GM12878 (cell line): ENCODE measurements at regions not wholly inside any gene's neighbourhood (a gene's known extent, or its start where the extent isn't known, plus 50 kb on each side); places are given as distances from the start of the nearest gene placed in this dataset.

ENCODE experiments used
- BMI1 ChIP-seq: fragments of 450-650 bp; IDR thresholded peaks from 2 replicates; pipeline ENCODE4 v1.6.1; 2016; ENCODE audit warnings: mild to moderate bottlenecking, moderate library complexity, borderline replicate concordance
- CBFB ChIP-seq: IDR thresholded peaks from 2 replicates; pipeline ENCODE4 v1.6.1; 2016; ENCODE audit warnings: antibody characterized with exemption, low read depth
- ETV6 ChIP-seq, 2 experiments: fragments of 450-650 bp in 1 of 2; IDR thresholded peaks in 1 of 2; conservative IDR thresholded peaks in 1 of 2; 2 replicates each; pipeline ENCODE4 v1.6.1; 2014; ENCODE audit warnings: antibody characterized with exemption in 1 of 2, borderline replicate concordance in 1 of 2, low read depth in 1 of 2, mild to moderate bottlenecking in 1 of 2, moderate library complexity in 1 of 2
- NFIC ChIP-seq: IDR thresholded peaks from 2 replicates; pipeline ENCODE4 v1.6.1; 2012; ENCODE audit warnings: low read depth, mild to moderate bottlenecking, inconsistent platforms, low read length, moderate library complexity
- USF2 ChIP-seq: IDR thresholded peaks from 2 replicates; pipeline ENCODE4 v1.6.1; 2011; ENCODE audit warnings: low read depth, low read length, improper control_type of control experiment, borderline replicate concordance
- TF ChIP-seq, protein P1 (sequence below): fragments of 450-650 bp; IDR thresholded peaks from 2 replicates; pipeline ENCODE4 v1.6.1; 2017; ENCODE audit warnings: mild to moderate bottlenecking, moderate library complexity
- TF ChIP-seq, protein P2 (sequence below): fragments of 450-650 bp; IDR thresholded peaks from 2 replicates; pipeline ENCODE4 v1.6.1; 2017; ENCODE audit warnings: borderline replicate concordance
- TF ChIP-seq, protein P3 (sequence below): fragments of 450-650 bp; IDR thresholded peaks from 2 replicates; pipeline ENCODE4 v1.6.1; 2017; ENCODE audit warnings: mild to moderate bottlenecking

DNA sequence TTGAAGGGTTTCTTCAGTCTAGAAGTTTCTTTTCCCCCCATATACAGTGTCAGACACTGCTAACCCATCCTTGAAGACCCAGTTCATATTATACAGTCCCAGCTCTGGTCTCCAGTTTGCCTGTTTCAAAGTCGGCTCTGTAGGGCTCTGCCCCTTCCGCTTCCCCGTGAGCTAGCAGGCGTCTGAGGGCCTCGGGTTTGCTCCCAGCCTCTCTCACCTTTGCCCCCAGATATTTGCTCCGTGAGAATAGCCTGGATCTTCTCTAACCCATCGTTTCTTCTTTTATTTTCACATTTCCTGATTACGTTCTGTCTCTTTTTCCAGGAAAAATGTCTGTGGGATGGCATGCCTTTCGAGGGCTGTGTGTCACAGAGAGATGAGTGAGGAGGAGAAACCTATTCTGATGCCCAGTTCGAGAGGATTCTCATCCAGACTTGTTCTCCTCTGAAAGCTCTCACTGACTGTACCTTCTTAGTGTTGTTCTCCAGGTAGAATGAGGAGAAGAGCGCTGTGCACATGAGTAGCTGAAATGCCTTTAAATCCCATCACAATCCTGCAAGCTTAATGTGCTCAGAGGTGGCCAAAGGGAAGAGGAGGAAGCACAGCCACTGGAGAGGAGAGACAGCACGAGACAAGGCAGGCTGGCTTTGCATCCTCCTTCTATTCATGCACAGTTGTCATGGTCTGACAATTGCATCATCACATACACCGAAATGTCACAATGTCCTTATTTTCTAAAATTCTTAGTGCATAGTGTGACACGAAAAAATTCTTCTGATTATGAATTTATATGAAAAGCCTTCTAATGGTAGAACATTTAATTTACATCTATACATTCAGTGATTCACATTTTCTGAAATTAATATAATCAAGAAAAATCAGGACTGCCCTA is 171.1 kb downstream of the FOXA2 start (continued):
- TF ChIP-seq ETV6 (conservative IDR thresholded peaks at IDR 0.05 in 1 of 2, IDR thresholded peaks at IDR 0.05 in 1 of 2; ENCODE audit: borderline replicate concordance in 1 of 2, low read depth in 1 of 2) (no peak), CBFB (no peak), NFIC (no peak), USF2 (no peak), BMI1 (no peak)
- TF ChIP-seq, protein P1, sequence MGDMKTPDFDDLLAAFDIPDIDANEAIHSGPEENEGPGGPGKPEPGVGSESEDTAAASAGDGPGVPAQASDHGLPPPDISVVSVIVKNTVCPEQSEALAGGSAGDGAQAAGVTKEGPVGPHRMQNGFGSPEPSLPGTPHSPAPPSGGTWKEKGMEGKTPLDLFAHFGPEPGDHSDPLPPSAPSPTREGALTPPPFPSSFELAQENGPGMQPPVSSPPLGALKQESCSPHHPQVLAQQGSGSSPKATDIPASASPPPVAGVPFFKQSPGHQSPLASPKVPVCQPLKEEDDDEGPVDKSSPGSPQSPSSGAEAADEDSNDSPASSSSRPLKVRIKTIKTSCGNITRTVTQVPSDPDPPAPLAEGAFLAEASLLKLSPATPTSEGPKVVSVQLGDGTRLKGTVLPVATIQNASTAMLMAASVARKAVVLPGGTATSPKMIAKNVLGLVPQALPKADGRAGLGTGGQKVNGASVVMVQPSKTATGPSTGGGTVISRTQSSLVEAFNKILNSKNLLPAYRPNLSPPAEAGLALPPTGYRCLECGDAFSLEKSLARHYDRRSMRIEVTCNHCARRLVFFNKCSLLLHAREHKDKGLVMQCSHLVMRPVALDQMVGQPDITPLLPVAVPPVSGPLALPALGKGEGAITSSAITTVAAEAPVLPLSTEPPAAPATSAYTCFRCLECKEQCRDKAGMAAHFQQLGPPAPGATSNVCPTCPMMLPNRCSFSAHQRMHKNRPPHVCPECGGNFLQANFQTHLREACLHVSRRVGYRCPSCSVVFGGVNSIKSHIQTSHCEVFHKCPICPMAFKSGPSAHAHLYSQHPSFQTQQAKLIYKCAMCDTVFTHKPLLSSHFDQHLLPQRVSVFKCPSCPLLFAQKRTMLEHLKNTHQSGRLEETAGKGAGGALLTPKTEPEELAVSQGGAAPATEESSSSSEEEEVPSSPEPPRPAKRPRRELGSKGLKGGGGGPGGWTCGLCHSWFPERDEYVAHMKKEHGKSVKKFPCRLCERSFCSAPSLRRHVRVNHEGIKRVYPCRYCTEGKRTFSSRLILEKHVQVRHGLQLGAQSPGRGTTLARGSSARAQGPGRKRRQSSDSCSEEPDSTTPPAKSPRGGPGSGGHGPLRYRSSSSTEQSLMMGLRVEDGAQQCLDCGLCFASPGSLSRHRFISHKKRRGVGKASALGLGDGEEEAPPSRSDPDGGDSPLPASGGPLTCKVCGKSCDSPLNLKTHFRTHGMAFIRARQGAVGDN: no peak
- TF ChIP-seq, protein P2, sequence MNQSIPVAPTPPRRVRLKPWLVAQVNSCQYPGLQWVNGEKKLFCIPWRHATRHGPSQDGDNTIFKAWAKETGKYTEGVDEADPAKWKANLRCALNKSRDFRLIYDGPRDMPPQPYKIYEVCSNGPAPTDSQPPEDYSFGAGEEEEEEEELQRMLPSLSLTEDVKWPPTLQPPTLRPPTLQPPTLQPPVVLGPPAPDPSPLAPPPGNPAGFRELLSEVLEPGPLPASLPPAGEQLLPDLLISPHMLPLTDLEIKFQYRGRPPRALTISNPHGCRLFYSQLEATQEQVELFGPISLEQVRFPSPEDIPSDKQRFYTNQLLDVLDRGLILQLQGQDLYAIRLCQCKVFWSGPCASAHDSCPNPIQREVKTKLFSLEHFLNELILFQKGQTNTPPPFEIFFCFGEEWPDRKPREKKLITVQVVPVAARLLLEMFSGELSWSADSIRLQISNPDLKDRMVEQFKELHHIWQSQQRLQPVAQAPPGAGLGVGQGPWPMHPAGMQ: no peak
- TF ChIP-seq, protein P3, sequence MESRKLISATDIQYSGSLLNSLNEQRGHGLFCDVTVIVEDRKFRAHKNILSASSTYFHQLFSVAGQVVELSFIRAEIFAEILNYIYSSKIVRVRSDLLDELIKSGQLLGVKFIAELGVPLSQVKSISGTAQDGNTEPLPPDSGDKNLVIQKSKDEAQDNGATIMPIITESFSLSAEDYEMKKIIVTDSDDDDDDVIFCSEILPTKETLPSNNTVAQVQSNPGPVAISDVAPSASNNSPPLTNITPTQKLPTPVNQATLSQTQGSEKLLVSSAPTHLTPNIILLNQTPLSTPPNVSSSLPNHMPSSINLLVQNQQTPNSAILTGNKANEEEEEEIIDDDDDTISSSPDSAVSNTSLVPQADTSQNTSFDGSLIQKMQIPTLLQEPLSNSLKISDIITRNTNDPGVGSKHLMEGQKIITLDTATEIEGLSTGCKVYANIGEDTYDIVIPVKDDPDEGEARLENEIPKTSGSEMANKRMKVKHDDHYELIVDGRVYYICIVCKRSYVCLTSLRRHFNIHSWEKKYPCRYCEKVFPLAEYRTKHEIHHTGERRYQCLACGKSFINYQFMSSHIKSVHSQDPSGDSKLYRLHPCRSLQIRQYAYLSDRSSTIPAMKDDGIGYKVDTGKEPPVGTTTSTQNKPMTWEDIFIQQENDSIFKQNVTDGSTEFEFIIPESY: no peak
